Activated T-cell treated with anti-CD3 and anti-CD28 coated beads for 4 hours (primary cell): ENCODE measurements at regions not wholly inside any gene's neighbourhood (a gene's known extent, or its start where the extent isn't known, plus 50 kb on each side); places are given as distances from the start of the nearest gene placed in this dataset.
"Not testable (repeated sequence)": the region's sequence is repeated elsewhere in the genome, so short reads cannot be mapped to it uniquely, and the experiment has no call there.

Experiments
- DNase-seq: peaks from one replicate; pipeline ENCODE4 v3.0.0-alpha.2; 2020

DNA sequence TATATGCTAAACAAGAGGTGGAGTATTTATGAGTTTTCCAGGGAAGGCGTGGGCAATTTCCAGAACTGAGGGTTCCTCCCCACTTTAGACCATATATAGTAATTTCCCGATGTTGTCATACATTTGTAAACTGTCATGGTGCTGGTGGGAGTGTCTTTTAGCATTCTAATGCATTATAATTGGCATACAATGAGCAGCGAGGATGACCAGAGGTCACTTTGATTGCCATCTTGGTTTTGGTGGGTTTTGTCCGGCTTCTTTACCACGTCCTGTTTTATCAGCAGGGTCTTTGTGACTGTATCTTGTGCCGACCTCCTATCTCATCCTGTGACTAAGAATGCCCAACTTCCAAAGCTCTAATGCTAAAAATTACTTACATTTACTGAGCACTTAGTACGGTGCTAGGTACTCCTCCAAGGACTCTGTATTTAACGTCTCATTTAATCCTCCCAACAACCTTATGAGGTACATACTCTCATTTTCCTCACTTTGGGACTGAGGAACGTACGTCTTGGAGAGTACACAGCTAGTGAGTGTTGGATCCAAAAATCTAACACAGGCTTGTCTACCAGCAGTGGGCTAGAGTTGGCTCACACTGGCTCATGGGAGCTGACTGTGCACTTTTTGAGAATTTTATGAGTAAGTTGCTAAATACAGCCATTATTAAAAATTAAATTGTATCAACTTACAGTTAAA lies 144.8 kb upstream of the NEBL start:
- no peak for DNase-seq

GRCh38 chr10:21039721-21040120 lies 142.6 kb upstream of the NEBL start:
- no peak for DNase-seq

GRCh38 chr10:21036757-21037156 lies 139.6 kb upstream of the NEBL start:
- DNase-seq = no peak

DNA sequence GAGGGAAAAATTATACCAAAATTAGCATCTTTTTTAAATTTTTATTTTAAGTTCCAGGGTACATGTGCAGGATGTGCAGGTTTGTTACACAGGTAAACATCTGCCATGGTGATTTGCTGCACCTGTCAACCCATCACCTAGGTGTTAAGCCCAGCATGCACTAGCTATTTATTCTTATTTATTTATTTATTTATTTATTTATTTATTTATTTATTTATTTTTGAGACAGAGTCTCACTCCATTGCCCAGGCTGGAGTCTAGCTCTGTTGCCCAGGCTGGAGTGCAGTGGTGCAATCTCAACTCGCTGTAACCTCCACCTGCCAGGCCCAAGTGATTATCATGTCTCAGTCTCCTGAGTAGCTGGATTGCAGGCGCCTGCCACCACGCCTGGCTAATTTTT lies 137.7 kb upstream of the NEBL start:
- DNase-seq = not testable (repeated sequence)

- DNase-seq = no peak
These were observed 137.1 kb upstream of the NEBL start for GRCh38 chr10:21034241-21034640.

DNA sequence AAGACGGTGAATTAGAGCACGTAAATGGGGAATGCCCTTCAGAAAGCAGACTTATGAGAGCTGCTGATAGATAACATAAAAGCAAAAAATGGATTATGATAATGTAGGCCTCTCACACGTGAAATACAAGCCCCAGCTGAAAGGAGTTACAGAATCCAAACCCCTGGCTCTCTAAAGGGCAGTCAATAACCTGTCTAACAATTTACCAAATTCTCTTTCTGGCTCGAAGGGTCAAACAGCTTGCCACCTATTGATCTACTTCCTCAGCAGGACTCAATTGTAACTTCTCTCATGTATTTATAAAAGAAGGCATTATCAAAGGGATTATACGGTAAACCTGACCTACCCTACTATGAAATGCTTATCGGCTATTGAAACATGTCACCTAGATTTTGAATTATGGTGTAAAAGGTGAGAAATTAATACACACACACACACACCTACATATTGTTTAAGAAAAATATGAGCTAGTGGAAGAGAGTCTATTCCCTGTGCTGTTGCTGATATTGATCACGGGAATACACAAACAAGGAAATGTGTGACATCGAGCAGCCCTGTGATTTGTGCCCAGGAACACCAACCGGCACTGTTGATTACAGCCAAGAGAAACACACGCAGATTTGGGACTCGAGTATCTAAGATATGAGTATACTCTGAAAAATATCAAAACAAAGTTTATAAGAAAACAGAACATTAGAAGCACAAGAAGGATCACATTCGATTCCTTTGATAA lies 135.6 kb upstream of the NEBL start:
- DNase-seq = no peak

DNA sequence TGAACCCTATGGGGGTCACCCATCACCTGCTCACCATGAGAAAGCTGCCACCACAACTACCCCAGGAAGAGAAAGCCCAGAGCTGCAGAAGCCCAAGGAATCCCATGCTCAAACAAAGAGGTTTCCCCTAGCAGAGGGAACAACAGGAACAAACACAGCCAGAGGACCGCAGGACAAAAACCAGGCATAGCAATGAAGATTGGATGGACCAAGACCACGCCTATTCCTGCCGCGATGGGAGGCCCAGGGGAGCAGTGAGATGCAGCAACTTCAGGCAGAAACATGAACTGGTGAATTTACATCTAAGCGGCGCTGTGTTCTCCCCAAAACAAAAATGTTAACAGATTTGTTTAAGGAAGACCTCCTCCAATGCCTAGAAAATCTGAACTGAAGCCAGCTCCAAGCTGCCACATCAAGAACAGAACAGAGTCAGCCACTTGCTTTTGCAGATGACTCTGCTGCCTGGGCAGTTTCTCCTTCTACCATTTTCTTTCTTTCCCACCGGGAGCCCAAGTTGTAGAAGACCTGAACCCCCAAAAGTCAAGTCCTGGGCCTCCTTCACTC lies 134.2 kb upstream of the NEBL start:
- DNase-seq = no peak

DNA sequence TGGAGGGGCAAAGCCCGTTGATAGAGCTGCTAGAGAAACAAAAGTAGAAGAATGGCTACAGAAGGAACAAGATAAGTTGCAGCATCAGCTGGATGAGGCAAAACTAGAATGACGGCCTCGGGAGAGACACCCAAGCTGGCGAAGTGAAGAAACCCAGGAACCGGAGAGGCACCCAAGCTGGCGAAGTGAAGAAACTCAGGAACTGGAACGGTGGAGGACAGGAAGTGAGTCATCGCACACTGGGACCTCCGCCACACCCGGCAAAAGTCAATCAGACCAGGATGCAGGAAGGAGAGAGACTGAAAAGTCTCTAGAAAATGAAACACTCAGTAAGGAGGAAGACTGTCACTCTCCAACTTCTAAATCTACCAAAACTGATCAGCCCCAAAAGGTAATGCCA lies 133.0 kb upstream of the NEBL start:
- no peak for DNase-seq

DNA sequence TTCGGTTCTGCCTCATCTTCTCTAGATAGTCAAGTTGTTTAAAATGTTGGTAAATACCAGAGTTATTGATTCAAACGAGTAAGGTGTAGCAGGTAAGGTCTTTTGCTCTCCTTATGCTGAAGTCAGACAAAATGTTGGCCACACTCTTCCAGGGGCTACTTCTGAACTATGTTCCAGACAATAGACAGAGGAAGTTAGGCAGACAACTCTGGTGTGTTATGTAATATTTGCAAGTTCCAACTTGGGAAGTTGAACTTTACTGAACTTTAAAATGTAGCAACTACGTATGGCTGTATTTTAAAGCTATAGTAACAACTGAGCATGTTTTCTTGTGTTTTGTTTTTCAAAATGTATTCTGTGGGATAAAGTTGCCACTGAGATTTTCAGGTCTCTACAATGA lies 125.7 kb upstream of the NEBL start:
- no peak for DNase-seq

GRCh38 chr10:21021843-21022594 lies 124.9 kb upstream of the NEBL start:
- no peak for DNase-seq

- no peak for DNase-seq
These were observed 124.1 kb upstream of the NEBL start for GRCh38 chr10:21021231-21021630.

GRCh38 chr10:21020545-21020944 lies 123.4 kb upstream of the NEBL start:
- no peak for DNase-seq

- DNase-seq = no peak
These were observed 122.3 kb upstream of the NEBL start for GRCh38 chr10:21019436-21019835.

GRCh38 chr10:21015851-21016250 lies 118.7 kb upstream of the NEBL start:
- DNase-seq = no peak

DNA sequence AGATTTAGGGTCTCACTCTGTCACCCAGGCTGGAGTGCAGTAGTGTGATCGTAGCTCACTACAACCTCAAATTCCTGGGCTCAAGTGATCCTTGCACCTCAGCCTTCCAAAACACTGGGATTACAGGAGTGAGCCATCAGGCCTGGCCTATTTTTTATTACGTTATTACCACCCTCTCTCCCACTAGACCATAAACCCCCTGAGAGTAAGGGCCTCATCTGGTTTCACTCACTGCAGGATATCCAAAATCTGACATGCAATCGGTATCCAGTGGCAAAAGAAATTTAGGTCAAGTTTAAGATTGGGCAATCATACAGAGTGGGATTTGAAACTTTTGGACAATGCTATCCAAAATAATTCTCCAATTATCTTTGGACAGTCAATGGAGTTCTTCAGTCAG lies 117.0 kb upstream of the NEBL start:
- no peak for DNase-seq

DNA sequence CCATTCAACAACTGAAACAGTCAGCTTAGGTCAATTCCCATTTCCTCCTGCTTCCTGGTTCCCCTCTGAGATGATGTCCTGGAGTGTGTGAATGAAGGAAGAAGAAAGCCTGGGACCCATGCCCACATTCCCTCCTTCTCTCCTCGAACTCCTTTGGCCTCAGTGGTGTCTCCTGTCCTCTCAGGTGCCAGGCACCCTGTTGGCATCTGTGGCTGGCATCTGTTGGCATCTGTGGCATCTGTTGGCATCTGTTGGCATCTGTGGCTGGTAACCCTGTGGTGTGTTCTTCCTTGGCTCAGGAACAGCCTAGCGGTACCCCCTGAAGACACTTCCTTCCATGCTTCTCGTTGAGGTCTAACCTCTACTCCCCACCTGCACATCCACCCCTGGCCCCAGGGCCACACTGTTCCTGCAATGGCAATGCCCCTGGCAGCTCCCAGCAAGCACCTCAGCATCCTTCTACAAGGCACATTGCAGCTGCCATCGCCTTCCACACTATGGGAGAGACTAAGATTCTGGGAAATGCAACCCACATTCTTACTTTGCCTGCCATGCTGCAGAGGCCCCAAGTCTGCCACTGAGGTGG lies 114.4 kb upstream of the NEBL start:
- DNase-seq = no peak

GRCh38 chr10:21010615-21011014 lies 113.5 kb upstream of the NEBL start:
- no peak for DNase-seq

DNA sequence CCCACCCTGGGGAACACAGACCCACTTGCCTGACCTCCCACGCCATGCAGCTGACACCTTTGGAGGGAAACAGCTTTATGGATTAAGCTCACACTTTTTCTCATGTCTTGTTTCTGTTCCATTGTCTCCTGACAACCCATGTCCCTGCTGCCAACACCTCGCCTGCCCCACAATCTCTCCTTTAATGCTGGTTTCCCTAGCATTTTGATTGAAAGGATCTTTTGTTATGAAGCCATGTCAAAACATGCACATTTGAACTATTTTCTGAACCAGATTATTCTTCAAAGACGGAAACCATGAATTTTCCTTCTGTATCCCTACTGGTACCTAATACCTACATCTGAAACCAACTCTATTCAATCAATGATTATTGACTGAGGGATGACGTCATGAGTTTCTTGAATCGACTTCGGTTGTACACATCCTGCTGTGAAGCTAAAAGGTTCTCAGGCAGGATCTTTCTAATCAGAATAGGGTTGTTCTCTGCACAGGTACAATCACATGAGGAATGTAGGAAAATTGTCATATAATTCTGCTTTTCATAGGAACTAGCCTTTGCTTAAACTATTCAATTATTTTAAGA lies 106.2 kb upstream of the NEBL start:
- DNase-seq = no peak

DNA sequence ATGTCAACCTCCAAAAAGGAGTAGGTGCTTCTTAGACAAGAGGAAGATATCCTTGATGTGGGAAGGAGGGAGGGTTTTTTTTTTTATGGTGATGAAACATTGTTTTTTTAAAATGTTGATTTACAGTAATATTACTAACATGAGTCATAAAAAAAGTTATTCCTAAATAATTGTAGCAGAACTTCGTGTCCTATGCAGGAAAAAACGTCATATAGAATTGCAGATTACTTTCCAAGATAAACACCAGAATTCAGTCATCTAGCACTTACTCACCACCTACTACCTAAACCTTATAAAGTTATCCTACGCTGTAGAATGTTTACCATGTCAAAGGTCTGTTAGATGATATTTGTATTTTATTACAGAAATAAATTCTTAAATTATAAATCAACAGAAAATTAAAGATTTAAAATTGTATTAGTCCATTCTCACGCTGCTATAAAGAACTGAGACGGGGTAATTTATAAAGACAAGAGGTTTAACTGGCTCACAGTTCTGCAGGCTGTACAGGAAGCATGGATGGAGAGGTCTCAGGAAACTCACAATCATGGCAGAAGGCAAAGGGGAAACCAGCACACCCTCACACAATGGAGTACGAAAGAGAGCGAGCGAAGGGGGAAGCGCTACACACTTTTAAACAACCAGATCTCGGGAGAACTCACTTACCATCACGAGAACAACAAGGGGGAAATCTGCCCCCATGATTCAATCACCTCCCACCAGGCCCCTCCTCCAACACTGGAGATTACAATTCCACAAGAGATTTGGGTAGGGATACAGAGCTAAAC lies 105.2 kb upstream of the NEBL start:
- DNase-seq = no peak

- no peak for DNase-seq
These were observed 102.6 kb upstream of the NEBL start for GRCh38 chr10:20999699-21000098.

DNA sequence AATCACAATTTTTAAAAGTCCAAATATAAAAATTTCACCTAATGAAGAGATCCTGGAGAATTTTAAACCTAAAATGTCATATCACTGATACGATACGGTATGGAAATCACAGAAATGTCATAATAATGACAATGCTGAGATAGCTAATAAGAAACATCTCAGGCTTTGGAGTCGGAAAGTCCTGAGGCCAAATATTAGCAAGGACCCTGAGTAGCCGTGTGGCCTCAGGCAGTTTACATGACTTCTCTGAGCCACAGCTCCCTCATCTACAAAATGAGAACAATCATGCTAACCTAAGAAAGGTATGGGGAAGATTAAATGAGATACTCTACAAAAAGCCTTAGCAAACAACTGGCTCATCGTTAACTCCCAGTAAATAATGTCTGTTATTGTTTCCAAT lies 100.9 kb upstream of the NEBL start:
- no peak for DNase-seq
